GM23338 (cell line): ENCODE measurements at regions not wholly inside any gene's neighbourhood (a gene's known extent, or its start where the extent isn't known, plus 50 kb on each side); places are given as distances from the start of the nearest gene placed in this dataset.

ENCODE experiments used
- ATAC-seq: fragments of 200-7000 bp; cut with Tn5 transposase; 3 replicates; pipeline ENCODE4 v1.9.1; 2020
- DNase-seq: peaks from one replicate; pipeline ENCODE4 v3.0.0-alpha.2; 2015; ENCODE audit warnings: low spot score
- H2AFZ ChIP-seq: fragments of 200-600 bp; sonication (generic); 2 replicates; pipeline ENCODE4 v1.8.0; 2016; ENCODE audit warnings: antibody characterized with exemption, mild to moderate bottlenecking, moderate library complexity
- H3F3A ChIP-seq: fragments of 200-600 bp; sonication (generic); replicated peaks from 2 replicates; pipeline ENCODE4 v1.8.0; 2017; ENCODE audit warnings: antibody characterized with exemption, mixed run types, low read depth
- H3K27ac ChIP-seq: fragments of 200-600 bp; sonication (generic); 2 replicates; pipeline ENCODE4 v1.6.1; 2016; ENCODE audit warnings: low read depth
- H3K27me3 ChIP-seq: fragments of 200-600 bp; sonication (generic); 2 replicates; pipeline ENCODE4 v1.8.0; 2016; ENCODE audit warnings: mild to moderate bottlenecking, mixed run types, moderate library complexity; ENCODE audit not compliant: insufficient read depth
- H3K36me3 ChIP-seq: fragments of 200-600 bp; sonication (generic); 2 replicates; pipeline ENCODE4 v1.8.0; 2016; ENCODE audit warnings: mild to moderate bottlenecking; ENCODE audit not compliant: insufficient read depth
- H3K4me1 ChIP-seq: fragments of 200-600 bp; sonication (generic); 2 replicates; pipeline ENCODE4 v1.8.0; 2016; ENCODE audit warnings: mild to moderate bottlenecking, moderate library complexity; ENCODE audit not compliant: insufficient read depth
- H3K4me2 ChIP-seq: fragments of 200-600 bp; sonication (generic); 2 replicates; pipeline ENCODE4 v1.7.1; 2017; ENCODE audit warnings: mixed run types
- H3K4me3 ChIP-seq: fragments of 200-600 bp; sonication (generic); 2 replicates; pipeline ENCODE4 v1.6.1; 2016; ENCODE audit warnings: mixed run types
- H3K79me2 ChIP-seq: fragments of 200-600 bp; sonication (generic); replicated peaks from 2 replicates; pipeline ENCODE4 v1.8.0; 2017; ENCODE audit warnings: mild to moderate bottlenecking; ENCODE audit not compliant: insufficient read depth
- H3K9me2 ChIP-seq: fragments of 200-600 bp; sonication (generic); 2 replicates; pipeline ENCODE4 v1.8.0; 2017; ENCODE audit not compliant: insufficient read depth
- H4K20me1 ChIP-seq: fragments of 200-600 bp; sonication (generic); replicated peaks from 2 replicates; pipeline ENCODE4 v1.8.0; 2017; ENCODE audit warnings: mild to moderate bottlenecking; ENCODE audit not compliant: insufficient read depth
- H3K27ac Mint-ChIP-seq: 2 replicates; pipeline ENCODE4 v1.8.0; 2020; ENCODE audit warnings: inconsistent platforms, mild to moderate bottlenecking, moderate library complexity, mixed read lengths
- H3K27me3 Mint-ChIP-seq: 3 replicates; pipeline ENCODE4 v1.8.0; 2022; ENCODE audit warnings: low read depth, mild to moderate bottlenecking, moderate library complexity, mixed read lengths, inconsistent platforms; ENCODE audit not compliant: insufficient read depth, poor library complexity
- H3K36me3 Mint-ChIP-seq: 3 replicates; pipeline ENCODE4 v1.8.0; 2021; ENCODE audit warnings: low read depth, mild to moderate bottlenecking, inconsistent platforms, moderate library complexity, mixed read lengths
- H3K4me1 Mint-ChIP-seq: 3 replicates; pipeline ENCODE4 v1.8.0; 2020; ENCODE audit warnings: mild to moderate bottlenecking, inconsistent platforms, mixed read lengths
- H3K4me3 Mint-ChIP-seq: 3 replicates; pipeline ENCODE4 v1.8.0; 2021; ENCODE audit warnings: moderate library complexity, mild to moderate bottlenecking, inconsistent platforms, mixed read lengths
- H3K9me3 Mint-ChIP-seq: 3 replicates; pipeline ENCODE4 v1.8.0; 2020; ENCODE audit warnings: moderate library complexity, mild to moderate bottlenecking, inconsistent platforms, mixed read lengths
- CREB1 ChIP-seq: fragments of 250-450 bp; sonication (Bioruptor Pico); IDR thresholded peaks from 2 replicates; pipeline ENCODE4 v1.5.0; 2020; ENCODE audit warnings: low read depth, mild to moderate bottlenecking, moderate library complexity
- EZH2 ChIP-seq: fragments of 200-600 bp; sonication (generic); IDR thresholded peaks from one replicate; pipeline ENCODE4 v1.8.0; 2017; ENCODE audit warnings: antibody characterized with exemption, mild to moderate bottlenecking, low read depth; ENCODE audit not compliant: unreplicated experiment
- EZH2phosphoT487 ChIP-seq: fragments of 200-600 bp; sonication (generic); IDR thresholded peaks from one replicate; pipeline ENCODE4 v1.8.1; 2018; ENCODE audit warnings: antibody characterized with exemption; ENCODE audit not compliant: unreplicated experiment
- JUNB ChIP-seq: IDR thresholded peaks from one replicate; pipeline ENCODE4 v1.6.1; 2016; ENCODE audit warnings: antibody characterized with exemption; ENCODE audit not compliant: unreplicated experiment
- NANOG ChIP-seq: IDR thresholded peaks from 2 replicates; pipeline ENCODE4 v1.6.1; 2016; ENCODE audit warnings: antibody characterized with exemption, borderline replicate concordance
- POLR2AphosphoS5 ChIP-seq: IDR thresholded peaks from 2 replicates; pipeline ENCODE4 v1.6.1; 2016; ENCODE audit warnings: antibody characterized with exemption, low read depth
- STAT1 ChIP-seq: IDR thresholded peaks from one replicate; pipeline ENCODE4 v1.6.1; 2016; ENCODE audit warnings: antibody characterized with exemption; ENCODE audit not compliant: unreplicated experiment
- ZNF114 ChIP-seq: fragments of 250-450 bp; sonication (Bioruptor Pico); IDR thresholded peaks from 2 replicates; pipeline ENCODE4 v1.5.0; 2020; ENCODE audit warnings: mild to moderate bottlenecking, moderate library complexity
- ZNF331 ChIP-seq: fragments of 250-450 bp; sonication (Bioruptor Pico); IDR thresholded peaks from 2 replicates; pipeline ENCODE4 v1.5.0; 2020; ENCODE audit warnings: low read depth, mild to moderate bottlenecking, moderate library complexity
- ZNF462 ChIP-seq: fragments of 250-450 bp; sonication (Bioruptor Pico); IDR thresholded peaks from 2 replicates; pipeline ENCODE4 v1.5.0; 2020; ENCODE audit warnings: mild to moderate bottlenecking, moderate library complexity
- TF ChIP-seq, protein P1 (sequence below): IDR thresholded peaks from 2 replicates; pipeline ENCODE4 v1.6.1; 2016; ENCODE audit warnings: antibody characterized with exemption
- TF ChIP-seq, protein P2 (sequence below): IDR thresholded peaks from one replicate; pipeline ENCODE4 v1.6.1; 2018; ENCODE audit warnings: antibody characterized with exemption; ENCODE audit not compliant: unreplicated experiment
- TF ChIP-seq, protein P3 (sequence below), 2 experiments: fragments of 200-600 bp in 1 of 2; sonication (generic) in 1 of 2; conservative IDR thresholded peaks; 2 replicates each; pipeline versions ENCODE4 v1.5.1 to v1.6.1; 2016 to 2017; ENCODE audit warnings: antibody characterized with exemption in 2 of 2, low read depth in 2 of 2, mild to moderate bottlenecking in 2 of 2, moderate library complexity in 1 of 2

GRCh38 chr2:64831134-64831976 lies 157.8 kb upstream of the SLC1A4 start:
- TF ChIP-seq, protein P1, sequence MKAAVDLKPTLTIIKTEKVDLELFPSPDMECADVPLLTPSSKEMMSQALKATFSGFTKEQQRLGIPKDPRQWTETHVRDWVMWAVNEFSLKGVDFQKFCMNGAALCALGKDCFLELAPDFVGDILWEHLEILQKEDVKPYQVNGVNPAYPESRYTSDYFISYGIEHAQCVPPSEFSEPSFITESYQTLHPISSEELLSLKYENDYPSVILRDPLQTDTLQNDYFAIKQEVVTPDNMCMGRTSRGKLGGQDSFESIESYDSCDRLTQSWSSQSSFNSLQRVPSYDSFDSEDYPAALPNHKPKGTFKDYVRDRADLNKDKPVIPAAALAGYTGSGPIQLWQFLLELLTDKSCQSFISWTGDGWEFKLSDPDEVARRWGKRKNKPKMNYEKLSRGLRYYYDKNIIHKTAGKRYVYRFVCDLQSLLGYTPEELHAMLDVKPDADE: no peak
- no peak for TF ChIP-seq EZH2phosphoT487
- no peak for TF ChIP-seq POLR2AphosphoS5
- TF ChIP-seq JUNB: no peak
- TF ChIP-seq EZH2: no peak
- peak; percentile 56; the same call in 1 of the 2 replicates for TF ChIP-seq ZNF462 (CRISPR knock-in tag)
- TF ChIP-seq ZNF114 (CRISPR knock-in tag): no peak
- TF ChIP-seq, protein P2, sequence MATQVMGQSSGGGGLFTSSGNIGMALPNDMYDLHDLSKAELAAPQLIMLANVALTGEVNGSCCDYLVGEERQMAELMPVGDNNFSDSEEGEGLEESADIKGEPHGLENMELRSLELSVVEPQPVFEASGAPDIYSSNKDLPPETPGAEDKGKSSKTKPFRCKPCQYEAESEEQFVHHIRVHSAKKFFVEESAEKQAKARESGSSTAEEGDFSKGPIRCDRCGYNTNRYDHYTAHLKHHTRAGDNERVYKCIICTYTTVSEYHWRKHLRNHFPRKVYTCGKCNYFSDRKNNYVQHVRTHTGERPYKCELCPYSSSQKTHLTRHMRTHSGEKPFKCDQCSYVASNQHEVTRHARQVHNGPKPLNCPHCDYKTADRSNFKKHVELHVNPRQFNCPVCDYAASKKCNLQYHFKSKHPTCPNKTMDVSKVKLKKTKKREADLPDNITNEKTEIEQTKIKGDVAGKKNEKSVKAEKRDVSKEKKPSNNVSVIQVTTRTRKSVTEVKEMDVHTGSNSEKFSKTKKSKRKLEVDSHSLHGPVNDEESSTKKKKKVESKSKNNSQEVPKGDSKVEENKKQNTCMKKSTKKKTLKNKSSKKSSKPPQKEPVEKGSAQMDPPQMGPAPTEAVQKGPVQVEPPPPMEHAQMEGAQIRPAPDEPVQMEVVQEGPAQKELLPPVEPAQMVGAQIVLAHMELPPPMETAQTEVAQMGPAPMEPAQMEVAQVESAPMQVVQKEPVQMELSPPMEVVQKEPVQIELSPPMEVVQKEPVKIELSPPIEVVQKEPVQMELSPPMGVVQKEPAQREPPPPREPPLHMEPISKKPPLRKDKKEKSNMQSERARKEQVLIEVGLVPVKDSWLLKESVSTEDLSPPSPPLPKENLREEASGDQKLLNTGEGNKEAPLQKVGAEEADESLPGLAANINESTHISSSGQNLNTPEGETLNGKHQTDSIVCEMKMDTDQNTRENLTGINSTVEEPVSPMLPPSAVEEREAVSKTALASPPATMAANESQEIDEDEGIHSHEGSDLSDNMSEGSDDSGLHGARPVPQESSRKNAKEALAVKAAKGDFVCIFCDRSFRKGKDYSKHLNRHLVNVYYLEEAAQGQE: no peak
- TF ChIP-seq STAT1: no peak
- TF ChIP-seq, protein P3, sequence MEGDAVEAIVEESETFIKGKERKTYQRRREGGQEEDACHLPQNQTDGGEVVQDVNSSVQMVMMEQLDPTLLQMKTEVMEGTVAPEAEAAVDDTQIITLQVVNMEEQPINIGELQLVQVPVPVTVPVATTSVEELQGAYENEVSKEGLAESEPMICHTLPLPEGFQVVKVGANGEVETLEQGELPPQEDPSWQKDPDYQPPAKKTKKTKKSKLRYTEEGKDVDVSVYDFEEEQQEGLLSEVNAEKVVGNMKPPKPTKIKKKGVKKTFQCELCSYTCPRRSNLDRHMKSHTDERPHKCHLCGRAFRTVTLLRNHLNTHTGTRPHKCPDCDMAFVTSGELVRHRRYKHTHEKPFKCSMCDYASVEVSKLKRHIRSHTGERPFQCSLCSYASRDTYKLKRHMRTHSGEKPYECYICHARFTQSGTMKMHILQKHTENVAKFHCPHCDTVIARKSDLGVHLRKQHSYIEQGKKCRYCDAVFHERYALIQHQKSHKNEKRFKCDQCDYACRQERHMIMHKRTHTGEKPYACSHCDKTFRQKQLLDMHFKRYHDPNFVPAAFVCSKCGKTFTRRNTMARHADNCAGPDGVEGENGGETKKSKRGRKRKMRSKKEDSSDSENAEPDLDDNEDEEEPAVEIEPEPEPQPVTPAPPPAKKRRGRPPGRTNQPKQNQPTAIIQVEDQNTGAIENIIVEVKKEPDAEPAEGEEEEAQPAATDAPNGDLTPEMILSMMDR (conservative IDR thresholded peaks at IDR 0.05; ENCODE audit: low read depth in 2 of 2): peak; percentile 92 to 94
- no peak for TF ChIP-seq NANOG
- peak; percentile 26; the same call in 1 of the 2 replicates for TF ChIP-seq CREB1 (CRISPR knock-in tag)
- TF ChIP-seq ZNF331 (CRISPR knock-in tag): no peak; the same call in 1 of the 2 replicates
- H4K20me1 ChIP-seq: no peaks in the 10 kb centered on the region
- no peak overlapping the region for H3K4me3 Mint-ChIP-seq
- H3K27me3 ChIP-seq: no peaks in the 10 kb centered on the region
- no peak overlapping the region for H3K4me3 ChIP-seq
- no peaks in the 10 kb centered on the region; the same call in 1 of the 2 replicates for H3K9me2 ChIP-seq
- H3F3A ChIP-seq: no peaks in the 10 kb centered on the region
- H3K4me2 ChIP-seq: no peak overlapping the region
- ATAC-seq (peak; percentile 94), DNase-seq (peak; percentile 86)
- H3K36me3 ChIP-seq: no peaks in the 10 kb centered on the region
- peaks cover 3% of the 10 kb centered on the region for H3K27me3 Mint-ChIP-seq
- no peaks in the 10 kb centered on the region for H3K79me2 ChIP-seq
- H3K27ac ChIP-seq: no peak overlapping the region
- no peaks in the 10 kb centered on the region for H3K9me3 Mint-ChIP-seq
- no peak overlapping the region for H3K27ac Mint-ChIP-seq
- H3K36me3 Mint-ChIP-seq: no peaks in the 10 kb centered on the region
- peak overlapping the region; percentile 89 for H2AFZ ChIP-seq
- H3K4me1 Mint-ChIP-seq: no peaks in the 10 kb centered on the region; the same call in 1 of the 3 replicates
- no peaks in the 10 kb centered on the region for H3K4me1 ChIP-seq
